ENCODE measurements at regions not wholly inside any gene's neighbourhood (a gene's known extent, or its start where the extent isn't known, plus 50 kb on each side); places are given as distances from the start of the nearest gene placed in this dataset.

- TF ChIP-seq CTCF (IDR thresholded peaks at IDR 0.05) (no peak), POLR2A (IDR thresholded peaks at IDR 0.05) (no peak)
Measured at GRCh38 chr13:40220299-40220935, 446.0 kb downstream of the FOXO1 start.

Measured in right lobe of liver (tissue), 4 donors.